Mesothelial cell of epicardium (in vitro differentiated cells): ENCODE measurements at regions not wholly inside any gene's neighbourhood (a gene's known extent, or its start where the extent isn't known, plus 50 kb on each side); places are given as distances from the start of the nearest gene placed in this dataset.

Experiments used
- DNase-seq, 2 experiments: peaks; one replicate each; pipeline ENCODE4 v3.0.0; 2021; ENCODE audit warnings: low spot score in 2 of 2; ENCODE audit not compliant: unreplicated experiment in 2 of 2
- H3K27ac Mint-ChIP-seq: 2 replicates; pipeline ENCODE4 v1.8.0; 2021; ENCODE audit warnings: mixed read lengths
- H3K27me3 Mint-ChIP-seq: 2 replicates; pipeline ENCODE4 v1.8.0; 2021; ENCODE audit warnings: low read depth, mixed read lengths
- H3K36me3 Mint-ChIP-seq: 2 replicates; pipeline ENCODE4 v1.8.0; 2021; ENCODE audit warnings: mixed read lengths
- H3K4me1 Mint-ChIP-seq: 2 replicates; pipeline ENCODE4 v1.8.0; 2021; ENCODE audit warnings: mixed read lengths
- H3K4me3 Mint-ChIP-seq: 2 replicates; pipeline ENCODE4 v1.8.0; 2021; ENCODE audit warnings: mild to moderate bottlenecking, moderate library complexity, mixed read lengths
- H3K9me3 Mint-ChIP-seq: 2 replicates; pipeline ENCODE4 v1.8.0; 2021; ENCODE audit warnings: mixed read lengths
- TF ChIP-seq, protein P1 (sequence below): fragments of 200-600 bp; sonication (generic); IDR thresholded peaks from one replicate; pipeline ENCODE4 v1.5.0; 2021; ENCODE audit warnings: antibody characterized with exemption; ENCODE audit not compliant: unreplicated experiment

DNA sequence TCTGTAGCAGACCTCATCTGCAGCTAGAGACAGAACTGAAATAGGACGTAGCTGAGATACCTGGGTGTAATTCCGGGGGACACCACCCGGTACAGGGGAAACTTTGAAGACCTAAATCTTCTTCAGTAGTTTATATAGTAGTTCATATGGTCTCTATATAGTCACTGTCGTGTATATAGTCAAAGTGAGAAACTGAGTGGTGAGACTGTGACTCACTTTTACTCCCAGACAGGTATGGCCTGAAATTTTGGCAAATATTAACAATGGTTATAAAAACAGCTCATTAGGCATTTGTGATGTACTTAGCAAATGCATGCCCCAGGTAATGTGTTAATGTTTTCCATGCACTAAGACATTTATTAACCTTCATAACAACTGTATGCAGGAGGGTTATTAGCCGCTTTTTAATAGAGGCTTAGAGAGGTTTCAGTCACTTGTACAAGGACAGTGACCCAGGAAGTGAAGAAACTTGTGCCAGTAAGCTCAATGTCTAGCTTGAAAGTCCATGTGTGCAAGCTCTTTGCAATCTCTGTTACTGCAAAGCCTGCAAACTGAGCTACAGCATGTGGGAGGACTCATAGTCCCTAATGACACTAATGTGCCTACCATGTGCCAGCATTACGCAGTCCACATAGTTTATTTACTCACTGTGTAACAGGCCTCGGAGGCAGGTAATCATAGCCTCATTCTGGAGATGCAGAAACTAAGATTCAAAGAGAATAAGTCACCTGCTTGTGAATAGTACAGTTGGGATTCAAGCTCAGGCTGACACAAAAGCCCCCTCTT is 165.4 kb upstream of the CHD6 start:
- Mint-ChIP-seq H3K27me3 (peaks cover 3% of the 10 kb centered on the region), H3K9me3 (peaks cover 11% of the 10 kb centered on the region), H3K4me1 (peaks cover 7% of the 10 kb centered on the region), H3K4me3 (no peak overlapping the region), H3K36me3 (no peaks in the 10 kb centered on the region), H3K27ac (no peak overlapping the region)
- TF ChIP-seq, protein P1, sequence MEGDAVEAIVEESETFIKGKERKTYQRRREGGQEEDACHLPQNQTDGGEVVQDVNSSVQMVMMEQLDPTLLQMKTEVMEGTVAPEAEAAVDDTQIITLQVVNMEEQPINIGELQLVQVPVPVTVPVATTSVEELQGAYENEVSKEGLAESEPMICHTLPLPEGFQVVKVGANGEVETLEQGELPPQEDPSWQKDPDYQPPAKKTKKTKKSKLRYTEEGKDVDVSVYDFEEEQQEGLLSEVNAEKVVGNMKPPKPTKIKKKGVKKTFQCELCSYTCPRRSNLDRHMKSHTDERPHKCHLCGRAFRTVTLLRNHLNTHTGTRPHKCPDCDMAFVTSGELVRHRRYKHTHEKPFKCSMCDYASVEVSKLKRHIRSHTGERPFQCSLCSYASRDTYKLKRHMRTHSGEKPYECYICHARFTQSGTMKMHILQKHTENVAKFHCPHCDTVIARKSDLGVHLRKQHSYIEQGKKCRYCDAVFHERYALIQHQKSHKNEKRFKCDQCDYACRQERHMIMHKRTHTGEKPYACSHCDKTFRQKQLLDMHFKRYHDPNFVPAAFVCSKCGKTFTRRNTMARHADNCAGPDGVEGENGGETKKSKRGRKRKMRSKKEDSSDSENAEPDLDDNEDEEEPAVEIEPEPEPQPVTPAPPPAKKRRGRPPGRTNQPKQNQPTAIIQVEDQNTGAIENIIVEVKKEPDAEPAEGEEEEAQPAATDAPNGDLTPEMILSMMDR: no peak
- no peak for DNase-seq

DNA sequence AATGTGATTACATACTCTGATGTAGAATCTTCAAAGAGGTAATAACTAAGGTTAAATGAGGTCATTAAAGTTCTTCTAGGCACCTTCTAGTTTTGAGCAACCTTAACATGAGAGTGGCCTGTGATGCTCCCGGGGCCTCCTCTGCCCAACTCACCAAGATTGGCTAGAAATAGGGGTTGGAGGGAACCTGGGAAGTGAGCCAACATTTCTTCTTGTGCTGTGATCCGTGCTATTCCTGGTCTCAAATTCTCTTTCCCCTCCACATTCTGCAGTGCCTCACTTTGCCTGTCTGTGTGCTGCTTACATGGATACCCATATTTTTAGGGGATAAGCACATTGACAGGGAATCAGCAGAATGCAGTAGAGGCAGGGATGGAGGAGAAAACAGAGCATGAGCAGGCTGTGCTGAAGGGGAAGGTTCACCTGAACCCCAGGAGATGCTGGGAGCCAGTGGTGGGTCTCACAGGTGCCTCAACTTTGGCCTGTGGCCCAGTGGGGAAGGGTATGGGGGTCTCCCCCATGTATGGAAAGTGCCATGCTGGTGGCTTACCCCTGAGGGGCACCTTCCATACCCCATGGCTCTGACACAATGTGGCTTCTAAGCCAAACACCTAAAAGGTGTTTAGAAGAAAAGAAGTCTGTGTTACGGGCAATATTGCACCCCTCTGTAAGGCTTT is 164.7 kb upstream of the CHD6 start:
- no peak overlapping the region for H3K4me3 Mint-ChIP-seq
- no peak overlapping the region for H3K27ac Mint-ChIP-seq
- H3K27me3 Mint-ChIP-seq: peaks cover 9% of the 10 kb centered on the region
- peaks cover 7% of the 10 kb centered on the region for H3K4me1 Mint-ChIP-seq
- peaks cover 4% of the 10 kb centered on the region for H3K9me3 Mint-ChIP-seq
- no peaks in the 10 kb centered on the region for H3K36me3 Mint-ChIP-seq
- DNase-seq: no peak
- TF ChIP-seq, protein P1: no peak

- no peak overlapping the region for H3K27ac Mint-ChIP-seq
- peaks cover 7% of the 10 kb centered on the region for H3K4me1 Mint-ChIP-seq
- TF ChIP-seq, protein P1: no peak
- no peak for DNase-seq
- peaks cover 14% of the 10 kb centered on the region for H3K27me3 Mint-ChIP-seq
- no peak overlapping the region for H3K4me3 Mint-ChIP-seq
- peaks cover 3% of the 10 kb centered on the region for H3K9me3 Mint-ChIP-seq
- no peaks in the 10 kb centered on the region for H3K36me3 Mint-ChIP-seq
These were observed 164.1 kb upstream of the CHD6 start for GRCh38 chr20:41782255-41782654.

- TF ChIP-seq, protein P1: no peak
- Mint-ChIP-seq H3K27me3 (peaks cover 36% of the 10 kb centered on the region), H3K36me3 (no peaks in the 10 kb centered on the region), H3K4me1 (no peaks in the 10 kb centered on the region), H3K9me3 (no peaks in the 10 kb centered on the region), H3K4me3 (no peak overlapping the region), H3K27ac (no peak overlapping the region)
- no peak for DNase-seq
These were observed 158.2 kb upstream of the CHD6 start for GRCh38 chr20:41776421-41776820.

DNA sequence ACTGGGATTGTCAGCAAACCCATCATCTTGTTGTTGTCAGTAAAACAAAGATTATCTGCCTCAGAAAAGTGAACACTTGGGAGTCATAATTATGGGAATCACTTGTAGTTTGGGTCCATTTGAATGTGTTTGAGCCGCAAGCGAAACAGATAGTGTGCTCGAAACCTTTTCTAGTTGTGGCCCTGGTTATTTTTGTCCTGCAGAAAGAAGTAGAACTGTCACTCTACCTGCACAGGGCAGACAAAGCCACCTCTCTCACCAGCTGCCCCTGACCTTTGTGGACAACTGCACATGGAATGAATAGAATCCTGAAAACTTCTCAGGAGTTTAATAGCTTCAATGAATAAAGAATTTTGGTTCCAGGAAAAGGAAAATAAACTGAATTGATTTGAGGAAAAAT is 156.1 kb upstream of the CHD6 start:
- peaks cover 41% of the 10 kb centered on the region for H3K27me3 Mint-ChIP-seq
- no peak for DNase-seq
- no peaks in the 10 kb centered on the region for H3K9me3 Mint-ChIP-seq
- H3K4me1 Mint-ChIP-seq: peaks cover 8% of the 10 kb centered on the region
- H3K4me3 Mint-ChIP-seq: no peak overlapping the region
- no peaks in the 10 kb centered on the region for H3K36me3 Mint-ChIP-seq
- no peak overlapping the region for H3K27ac Mint-ChIP-seq
- TF ChIP-seq, protein P1: no peak
